ENCODE measurements at regions not wholly inside any gene's neighbourhood (a gene's known extent, or its start where the extent isn't known, plus 50 kb on each side); places are given as distances from the start of the nearest gene placed in this dataset.

DNA sequence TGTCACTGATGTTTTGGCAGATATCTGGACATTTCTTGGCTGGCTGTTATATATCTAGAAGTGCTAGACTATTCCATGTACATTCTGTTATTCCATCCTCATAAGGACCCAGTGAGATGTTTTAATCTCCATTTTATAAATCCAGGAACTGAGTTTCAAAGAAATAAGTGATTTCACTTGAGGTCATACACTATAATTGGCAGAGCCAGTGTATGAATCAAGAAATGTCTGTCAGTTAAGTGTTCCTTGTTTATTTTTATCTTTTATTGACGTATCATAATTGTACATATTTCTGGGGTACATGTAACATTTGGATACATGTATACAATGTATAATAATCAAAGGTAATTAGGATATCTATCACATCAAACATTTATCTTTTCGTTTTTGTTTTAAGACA lies 338.3 kb upstream of the KLF4 start:
- Histone ChIP-seq H3K79me1 (ENCODE audit: insufficient read depth, low read depth, low read length, poor library complexity, severe bottlenecking) (no peaks in the 10 kb centered on the region), H3K14ac (ENCODE audit: insufficient read depth, low read length) (no peak overlapping the region), H3T11ph (ENCODE audit: low read length) (no peak overlapping the region), H2BK120ac (ENCODE audit: low read depth, low read length, poor library complexity, severe bottlenecking) (no peak overlapping the region), H2BK20ac (ENCODE audit: low read depth, low read length, poor library complexity, severe bottlenecking) (no peak overlapping the region), H3K23me2 (ENCODE audit: insufficient read length, low read depth, low read length, poor library complexity, severe bottlenecking) (no peaks in the 10 kb centered on the region), H2AFZ (ENCODE audit: low read length) (no peak overlapping the region), H3K56ac (ENCODE audit: insufficient read length, low read depth, low read length) (no peak overlapping the region), H3K4me2 (ENCODE audit: insufficient read depth, insufficient read length, low read length) (no peak overlapping the region), H4K91ac (ENCODE audit: insufficient read length, low read depth, low read length) (no peak overlapping the region), H3K27me3 (ENCODE audit: insufficient read depth, low read length) (no peaks in the 10 kb centered on the region), H3K4me1 (ENCODE audit: insufficient read depth, low read length) (no peaks in the 10 kb centered on the region), H3K4ac (ENCODE audit: low read depth, low read length) (no peak overlapping the region), H2BK15ac (ENCODE audit: low read depth, low read length) (no peak overlapping the region), H2AK5ac (ENCODE audit: insufficient read length, low read length) (no peak overlapping the region), H3K9me3 (ENCODE audit: control insufficient read depth, low read depth, low read length) (no peaks in the 10 kb centered on the region), H3K79me2 (ENCODE audit: insufficient read depth, low read length) (no peaks in the 10 kb centered on the region), H3K18ac (ENCODE audit: insufficient read length, low read depth, low read length) (no peak overlapping the region), H4K20me1 (ENCODE audit: control insufficient read depth, insufficient read depth, insufficient read length) (no peaks in the 10 kb centered on the region), H3K23ac (ENCODE audit: insufficient read length, low read depth, low read length) (no peak overlapping the region), H2BK12ac (ENCODE audit: insufficient read length, low read depth, low read length) (no peak overlapping the region), H4K8ac (replicated peaks; ENCODE audit: insufficient read length, low read depth, low read length) (no peak overlapping the region), H3K27ac (ENCODE audit: insufficient read length, low read depth, low read length) (no peak overlapping the region), H3K9ac (ENCODE audit: extremely low read depth, insufficient read length, low read length) (no peak overlapping the region), H2BK5ac (ENCODE audit: insufficient read length, low read length) (no peak overlapping the region), H4K5ac (ENCODE audit: insufficient read length, low read depth, low read length) (no peak overlapping the region)
- WGBS (ENCODE audit: extremely low coverage, insufficient read length, low lambda C conversion rate): no CpG with 5 or more reads among the region's 2 CpGs
- Mint-ChIP-seq H3K36me3 (ENCODE audit: insufficient read depth in 1 of 3, low read depth in 3 of 3) (no peaks in the 10 kb centered on the region; a peak in 1 of 7 replicates), H3K27me3 (ENCODE audit: low read depth) (peaks cover 3% of the 10 kb centered on the region; the same call in 1 of the 2 replicates), H3K27ac (no peak overlapping the region), H3K9me3 (no peaks in the 10 kb centered on the region; a peak in 2 of 5 replicates), H3K4me1 (peaks cover 6 to 8% of the 10 kb centered on the region in 2 experiments), H3K4me3 (no peak overlapping the region)
- no peak for DNase-seq
- TF ChIP-seq, protein P1, sequence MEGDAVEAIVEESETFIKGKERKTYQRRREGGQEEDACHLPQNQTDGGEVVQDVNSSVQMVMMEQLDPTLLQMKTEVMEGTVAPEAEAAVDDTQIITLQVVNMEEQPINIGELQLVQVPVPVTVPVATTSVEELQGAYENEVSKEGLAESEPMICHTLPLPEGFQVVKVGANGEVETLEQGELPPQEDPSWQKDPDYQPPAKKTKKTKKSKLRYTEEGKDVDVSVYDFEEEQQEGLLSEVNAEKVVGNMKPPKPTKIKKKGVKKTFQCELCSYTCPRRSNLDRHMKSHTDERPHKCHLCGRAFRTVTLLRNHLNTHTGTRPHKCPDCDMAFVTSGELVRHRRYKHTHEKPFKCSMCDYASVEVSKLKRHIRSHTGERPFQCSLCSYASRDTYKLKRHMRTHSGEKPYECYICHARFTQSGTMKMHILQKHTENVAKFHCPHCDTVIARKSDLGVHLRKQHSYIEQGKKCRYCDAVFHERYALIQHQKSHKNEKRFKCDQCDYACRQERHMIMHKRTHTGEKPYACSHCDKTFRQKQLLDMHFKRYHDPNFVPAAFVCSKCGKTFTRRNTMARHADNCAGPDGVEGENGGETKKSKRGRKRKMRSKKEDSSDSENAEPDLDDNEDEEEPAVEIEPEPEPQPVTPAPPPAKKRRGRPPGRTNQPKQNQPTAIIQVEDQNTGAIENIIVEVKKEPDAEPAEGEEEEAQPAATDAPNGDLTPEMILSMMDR (conservative IDR thresholded peaks at IDR 0.05): no peak
